CD4-positive, alpha-beta T cell treated with Interleukin-15 for 4 hours (primary cell): ENCODE measurements at regions not wholly inside any gene's neighbourhood (a gene's known extent, or its start where the extent isn't known, plus 50 kb on each side); places are given as distances from the start of the nearest gene placed in this dataset.

Experiments used
- DNase-seq: peaks from one replicate; pipeline ENCODE4 v3.0.0-alpha.2; 2020; ENCODE audit warnings: low spot score

DNA sequence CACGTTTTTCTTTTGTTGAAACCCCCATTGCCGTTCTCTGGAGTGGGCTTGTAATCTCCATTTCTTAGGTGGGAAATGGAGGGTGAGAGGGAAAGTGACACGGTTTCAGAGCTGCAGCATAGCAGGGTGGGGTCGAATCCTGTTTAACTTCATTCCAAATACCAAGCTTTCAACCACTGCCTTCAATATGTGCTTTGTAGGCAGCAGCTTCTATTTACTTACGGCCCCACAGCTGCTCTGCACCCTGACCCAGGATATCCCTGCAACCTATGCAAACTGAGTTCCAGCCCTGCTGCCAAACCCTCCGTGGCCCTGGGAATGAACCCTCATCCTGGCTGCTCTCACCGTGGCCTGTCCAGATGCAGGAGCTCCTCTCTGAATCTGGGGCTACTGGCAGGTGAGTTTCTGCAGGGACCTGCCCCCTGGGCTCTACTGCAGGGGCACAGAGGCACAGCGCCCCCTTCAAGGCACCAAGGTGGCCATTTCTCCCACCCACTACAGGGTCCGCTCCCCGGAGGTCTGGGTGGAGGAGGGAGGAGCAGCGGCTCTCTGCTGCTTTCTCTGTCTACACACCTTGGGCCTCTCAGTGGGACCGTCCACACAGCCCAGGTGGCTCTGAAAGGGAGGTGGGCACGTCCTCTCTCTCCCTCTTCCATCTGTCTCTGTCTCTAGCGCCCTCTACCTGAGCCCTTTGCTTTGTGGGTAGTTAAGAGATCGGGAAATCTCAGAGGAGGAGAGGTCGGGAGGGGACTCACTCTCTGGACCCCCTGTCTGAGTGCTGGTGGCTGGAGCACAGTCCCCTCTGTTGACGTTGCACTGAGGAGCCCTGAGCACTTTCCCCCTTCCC is 279.1 kb downstream of the BRD1 start:
- no peak for DNase-seq

DNA sequence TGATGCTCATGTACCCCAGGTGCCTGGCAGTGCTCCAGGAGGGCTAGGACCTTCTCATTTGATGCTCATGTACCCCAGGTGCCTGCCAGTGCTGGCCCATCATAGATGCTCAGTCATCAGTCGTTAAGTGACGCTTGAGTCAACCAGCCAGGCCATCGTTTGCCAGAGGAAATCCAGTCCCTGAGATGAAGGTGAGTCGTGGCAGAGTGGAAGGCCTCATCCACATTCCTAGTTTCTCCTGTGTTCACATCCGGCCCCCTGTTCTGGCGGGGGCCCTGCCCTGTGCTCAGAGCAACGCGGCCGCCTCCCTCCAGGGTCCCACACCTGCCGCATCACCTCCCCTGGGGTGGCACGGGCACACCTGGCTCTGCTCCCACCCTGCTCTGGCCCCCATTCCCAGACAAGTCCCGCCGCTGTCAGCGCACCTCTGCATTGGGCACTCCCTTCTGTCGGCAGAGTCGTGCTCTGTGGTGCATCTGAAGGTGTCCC is 279.9 kb downstream of the BRD1 start:
- no peak for DNase-seq

DNA sequence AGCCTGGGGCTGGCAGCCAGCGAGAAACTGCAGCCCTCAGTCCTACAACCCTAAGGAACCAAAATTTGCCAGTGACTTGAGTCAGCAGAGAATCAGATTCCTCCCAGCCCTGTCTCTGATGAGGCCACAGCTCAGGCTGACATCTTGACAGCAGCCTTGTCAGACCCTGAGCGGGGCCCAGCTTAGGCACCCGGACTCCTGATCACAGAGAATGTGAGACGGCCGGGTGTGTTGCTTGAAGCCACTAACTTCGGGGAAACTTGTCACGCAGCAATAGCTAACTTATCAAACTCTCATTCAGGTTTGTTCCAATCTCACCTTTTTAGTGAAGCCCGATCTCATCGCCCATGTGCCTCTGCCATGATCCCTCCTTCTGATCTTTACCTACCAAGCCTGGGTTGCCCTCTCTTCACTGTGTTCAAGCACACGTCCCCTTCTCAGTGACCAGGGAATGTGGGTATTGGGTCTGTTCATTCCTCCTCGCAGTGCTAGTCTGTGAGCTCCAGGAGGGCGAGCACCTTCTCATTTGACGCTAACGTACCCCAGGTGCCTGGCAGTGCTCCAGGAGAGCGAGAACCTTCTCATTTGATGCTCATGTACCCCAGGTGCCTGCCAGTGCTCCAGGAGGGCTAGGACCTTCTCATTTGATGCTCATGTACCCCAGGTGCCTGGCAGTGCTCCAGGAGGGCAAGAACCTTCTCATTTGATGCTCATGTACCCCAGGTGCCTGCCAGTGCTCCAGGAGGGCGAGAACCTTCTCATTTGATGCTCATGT is 280.7 kb downstream of the BRD1 start:
- no peak for DNase-seq

DNA sequence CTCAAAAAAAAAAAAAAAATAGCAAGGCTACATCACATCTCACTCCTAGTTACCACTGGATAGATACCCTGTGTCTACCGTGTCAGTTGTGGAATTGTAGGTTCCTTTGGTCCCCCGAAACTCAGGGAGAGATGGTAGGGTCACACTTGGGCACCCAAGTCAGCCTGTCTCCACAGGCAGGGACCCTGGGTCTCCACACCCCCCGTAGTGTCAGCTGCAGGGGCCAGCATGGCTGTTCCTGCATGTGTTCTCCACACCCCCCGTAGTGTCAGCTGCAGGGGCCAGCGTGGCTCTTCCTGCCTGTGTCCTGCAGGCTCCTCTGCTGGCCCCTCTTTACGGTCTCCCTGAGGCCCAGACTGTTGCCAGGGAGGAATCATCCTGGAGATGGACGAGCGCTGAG is 282.1 kb downstream of the BRD1 start:
- DNase-seq, result no peak

DNA sequence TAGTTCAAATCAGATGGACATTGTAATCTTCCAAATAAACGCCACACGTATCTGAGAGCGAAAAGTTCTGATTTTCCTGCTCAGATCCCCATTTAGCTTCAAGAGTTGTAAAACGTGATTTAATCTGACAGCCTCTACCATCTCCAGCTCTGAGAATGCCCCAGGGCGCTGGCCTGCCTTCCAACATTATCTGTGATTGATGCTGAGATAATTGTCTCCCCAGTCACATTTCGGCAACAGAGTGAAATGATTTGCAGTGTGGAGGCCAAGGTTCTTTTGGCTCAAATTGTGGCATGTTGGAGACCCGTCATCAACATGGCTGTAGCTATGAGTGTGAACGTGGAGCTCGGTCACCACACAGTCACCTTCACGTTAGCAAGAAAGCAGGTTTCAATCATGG is 283.4 kb downstream of the BRD1 start:
- no peak for DNase-seq

DNA sequence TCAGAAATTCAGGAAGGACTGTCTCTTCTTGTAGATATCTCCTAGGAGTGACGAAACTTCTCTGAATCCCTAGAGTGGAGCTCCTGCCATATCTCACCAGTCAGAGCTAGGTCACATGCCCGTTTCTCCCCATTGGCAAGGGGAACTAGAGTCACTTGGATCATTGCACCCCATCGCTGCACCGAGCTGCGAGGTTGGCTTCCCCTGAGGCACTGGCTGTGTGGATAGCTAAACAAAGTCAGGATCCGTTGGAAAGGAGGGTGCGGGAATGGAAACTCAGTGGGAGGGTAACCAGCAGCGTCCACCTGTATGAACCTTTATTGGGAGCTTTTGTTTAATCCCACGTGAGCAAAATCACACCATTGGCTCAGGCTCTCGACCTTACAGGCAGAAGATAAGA is 283.8 kb downstream of the BRD1 start:
- no peak for DNase-seq

DNA sequence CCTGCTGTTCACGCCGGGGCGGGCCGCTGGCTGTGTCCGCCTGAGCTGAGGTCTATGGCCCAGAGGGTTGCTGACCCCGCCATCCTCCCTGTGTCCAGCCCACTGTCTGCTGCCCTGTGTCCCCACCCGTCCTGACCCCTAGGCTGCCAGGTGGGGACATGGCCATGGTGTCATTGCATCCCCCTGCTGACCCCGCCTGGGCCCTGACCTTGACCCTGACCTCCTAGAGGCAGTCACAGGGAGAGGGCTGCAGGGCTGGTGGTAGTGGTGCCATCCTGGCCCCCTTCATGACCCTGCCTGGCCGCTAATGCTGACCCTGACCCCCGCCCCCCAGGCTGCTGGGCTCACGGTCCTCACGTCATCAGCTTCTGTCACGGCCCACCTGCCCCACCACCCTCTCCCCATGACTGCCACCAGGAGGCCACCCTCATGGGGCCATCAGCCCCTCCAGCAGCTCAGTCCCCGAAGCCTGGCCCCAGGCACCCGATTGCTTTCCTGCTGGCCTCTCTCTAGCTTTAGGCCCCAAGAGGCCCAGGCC is 285.9 kb downstream of the BRD1 start:
- no peak for DNase-seq

DNA sequence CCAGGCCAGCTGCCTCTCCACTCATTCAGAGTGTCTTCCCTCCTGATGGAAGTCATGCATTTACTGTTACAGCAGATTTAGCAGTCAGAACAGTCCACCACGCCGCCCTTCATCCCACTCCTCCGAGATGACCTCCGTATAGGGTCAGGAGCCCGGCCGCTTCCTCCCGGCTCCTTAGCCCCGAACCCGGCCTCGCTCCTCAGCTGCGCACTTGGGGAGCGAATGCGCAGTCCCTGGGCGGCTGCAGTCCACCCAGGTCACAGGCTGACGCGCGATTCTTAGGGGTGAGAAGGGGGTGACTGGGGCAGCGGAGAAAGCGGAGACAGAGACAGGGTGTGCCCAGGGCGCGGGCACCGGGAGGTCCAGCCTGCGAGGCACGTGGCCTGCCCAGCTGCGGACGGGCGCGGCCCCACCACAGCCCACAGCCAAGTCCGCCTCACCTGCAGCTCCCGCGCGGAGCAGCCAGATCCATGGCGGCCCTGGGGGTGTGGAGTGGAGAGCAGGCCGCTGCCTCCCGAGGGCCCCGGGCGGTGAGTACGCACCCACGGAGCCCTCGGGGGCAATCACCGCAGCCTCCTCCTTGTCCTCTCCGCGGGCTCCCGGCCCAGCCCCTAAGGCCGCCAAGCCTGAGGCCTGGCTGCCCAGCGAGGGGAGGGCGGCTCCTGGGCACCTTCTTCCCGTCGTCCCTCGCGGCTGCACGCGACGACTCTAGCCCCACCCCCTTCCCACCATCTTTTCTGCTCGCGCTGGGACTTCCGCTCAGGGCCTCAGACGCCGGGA is 286.6 kb downstream of the BRD1 start:
- no peak for DNase-seq

DNA sequence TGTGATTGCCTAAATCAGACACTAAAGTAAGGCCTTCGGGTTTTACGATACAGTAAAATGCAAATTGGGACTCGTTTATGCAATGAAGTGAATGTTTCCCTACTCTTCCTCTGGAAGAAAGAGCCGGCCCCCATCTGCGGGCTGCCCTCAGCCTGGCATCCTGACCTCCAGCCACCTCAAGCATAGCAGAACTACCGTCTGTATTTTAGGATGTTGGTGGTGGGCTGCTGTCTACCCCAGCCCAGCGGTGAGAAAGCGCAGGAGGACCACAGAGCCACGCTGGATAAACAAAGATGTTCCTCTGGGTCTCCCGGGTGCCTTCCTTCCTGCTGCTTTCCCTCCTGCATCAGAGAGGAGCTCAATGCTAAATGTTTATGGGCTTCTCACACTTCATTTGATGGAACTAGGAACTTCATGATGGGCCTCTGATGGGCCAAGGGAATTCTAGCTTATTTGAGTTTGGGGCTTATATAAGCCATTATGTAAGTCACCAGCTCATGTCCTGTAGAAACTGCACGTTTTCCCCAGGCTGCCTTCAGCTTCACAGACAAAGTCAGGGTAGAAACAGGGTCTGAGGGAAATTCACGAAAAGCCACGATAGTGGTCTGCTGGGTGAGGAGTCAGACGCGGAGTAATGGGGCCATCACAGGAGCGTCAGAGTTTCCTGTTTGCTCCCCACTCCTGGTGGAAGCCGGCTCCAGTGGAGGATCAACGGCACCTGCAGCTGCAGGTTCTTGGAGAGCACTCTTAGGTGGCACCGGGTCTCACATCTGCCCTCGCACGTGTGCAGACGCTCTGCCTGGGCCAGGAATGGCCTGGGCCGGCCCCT is 287.4 kb downstream of the BRD1 start:
- DNase-seq, result no peak

DNA sequence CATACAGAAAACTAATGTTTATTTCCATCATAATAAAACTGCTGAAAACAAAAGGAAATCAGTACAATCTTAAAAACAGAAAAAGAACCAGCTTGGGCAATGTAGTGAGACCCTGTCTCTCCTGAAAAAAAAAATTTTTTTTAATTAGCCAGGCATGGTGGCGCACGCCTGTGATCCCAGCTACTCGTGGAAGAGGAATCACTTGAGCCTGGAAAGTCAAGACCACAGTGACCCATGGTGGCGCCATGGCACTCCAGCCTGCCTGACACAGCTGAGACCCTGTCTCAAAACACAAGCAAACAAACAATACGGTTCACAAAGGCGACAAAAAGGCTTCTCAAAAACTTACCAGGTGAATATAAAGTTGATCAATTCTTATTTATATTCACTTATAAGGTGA is 289.7 kb downstream of the BRD1 start:
- no peak for DNase-seq

DNA sequence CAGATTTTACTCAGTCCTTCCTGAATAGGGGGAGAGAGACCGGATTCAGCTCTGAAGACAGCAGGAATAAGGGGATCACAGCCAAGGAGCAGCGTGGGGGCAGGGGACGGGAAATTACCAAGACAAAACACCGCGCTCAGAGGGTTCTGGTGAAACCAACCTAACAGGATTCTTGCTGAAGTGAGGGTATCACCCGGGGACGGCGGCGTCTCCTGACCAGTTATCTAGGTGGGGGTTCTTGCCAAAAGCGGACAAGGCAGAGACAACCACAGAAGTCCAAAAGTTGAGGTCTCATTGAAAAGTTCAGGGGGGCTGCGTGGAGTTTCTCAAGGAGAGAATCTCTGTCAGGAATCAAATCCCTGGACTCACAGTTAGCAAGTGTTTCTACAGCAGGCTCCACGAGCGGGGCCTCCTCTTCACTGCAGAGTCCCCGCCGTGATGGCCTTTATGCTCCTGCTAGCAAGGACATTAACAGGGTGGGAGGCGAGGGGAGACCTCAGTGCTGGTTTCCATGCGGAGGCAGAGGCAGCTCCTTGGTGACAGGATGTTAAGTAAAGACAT is 291.0 kb downstream of the BRD1 start:
- no peak for DNase-seq

DNA sequence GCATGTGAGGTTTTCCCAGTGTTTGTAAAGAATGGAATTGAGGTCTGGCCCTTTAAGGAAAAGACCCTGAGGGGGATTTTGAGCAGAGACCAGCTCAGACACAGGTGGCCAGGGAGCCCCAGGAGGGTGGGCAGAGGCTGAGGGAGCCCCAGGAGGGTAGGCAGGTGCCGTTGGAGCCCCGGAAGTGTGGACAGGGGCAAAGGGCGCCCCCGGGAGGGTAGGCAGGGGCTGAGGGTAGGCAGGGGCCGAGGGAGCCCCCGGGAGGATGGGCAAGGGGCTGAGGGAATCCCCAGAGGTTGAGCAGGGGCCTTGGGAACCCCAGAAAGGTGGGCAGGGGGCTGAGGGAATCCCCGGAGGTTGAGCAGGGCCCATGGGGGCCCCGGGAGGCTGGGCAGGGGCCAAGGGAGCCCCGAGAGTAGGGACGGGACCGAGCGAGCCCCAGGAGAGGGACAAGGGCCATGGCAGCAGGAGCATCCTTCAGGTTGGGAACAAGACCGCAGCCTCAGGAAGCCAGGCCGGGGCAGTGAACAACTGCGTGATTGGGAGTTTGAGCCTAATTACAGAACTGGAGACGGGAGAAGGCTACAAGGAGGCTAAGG is 292.0 kb downstream of the BRD1 start:
- no peak for DNase-seq

DNA sequence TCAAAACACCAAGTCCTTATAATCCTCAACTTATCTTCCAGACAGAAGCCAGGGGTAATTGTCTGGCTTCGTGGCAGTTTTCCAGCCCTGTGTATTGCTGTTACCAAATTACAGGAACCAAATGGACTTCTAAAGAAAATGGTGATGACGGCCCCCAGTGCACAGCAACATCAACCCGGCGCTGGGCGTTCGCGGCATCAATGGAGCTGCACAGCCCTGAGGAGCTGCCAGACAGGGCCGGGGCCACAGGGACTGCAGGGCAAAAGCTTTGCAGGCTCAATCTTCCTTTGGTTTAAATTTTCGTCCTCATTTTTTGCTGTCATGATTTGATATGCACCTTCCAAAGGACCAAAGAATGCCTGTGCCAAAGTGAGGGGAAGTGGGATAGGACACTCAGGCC is 292.5 kb downstream of the BRD1 start:
- no peak for DNase-seq

DNA sequence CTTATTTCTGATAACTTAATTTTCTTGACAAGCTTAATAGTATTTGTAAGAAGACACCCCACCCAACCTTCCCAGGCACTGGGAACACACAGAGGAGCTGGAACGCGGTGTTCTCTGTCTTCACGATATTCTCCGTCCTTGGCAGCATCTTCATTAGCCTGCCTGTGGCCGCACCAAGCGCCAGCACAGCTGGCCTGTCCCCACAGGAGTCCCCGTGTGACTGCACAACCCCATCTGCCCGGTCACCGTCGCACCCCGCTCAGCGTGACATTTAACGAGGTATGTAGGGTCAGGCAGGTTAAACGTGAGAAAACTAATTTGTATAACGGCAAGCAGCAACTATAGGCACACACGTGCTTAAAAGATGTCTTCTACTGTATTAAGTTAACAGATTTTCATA is 293.3 kb downstream of the BRD1 start:
- DNase-seq, result no peak

DNA sequence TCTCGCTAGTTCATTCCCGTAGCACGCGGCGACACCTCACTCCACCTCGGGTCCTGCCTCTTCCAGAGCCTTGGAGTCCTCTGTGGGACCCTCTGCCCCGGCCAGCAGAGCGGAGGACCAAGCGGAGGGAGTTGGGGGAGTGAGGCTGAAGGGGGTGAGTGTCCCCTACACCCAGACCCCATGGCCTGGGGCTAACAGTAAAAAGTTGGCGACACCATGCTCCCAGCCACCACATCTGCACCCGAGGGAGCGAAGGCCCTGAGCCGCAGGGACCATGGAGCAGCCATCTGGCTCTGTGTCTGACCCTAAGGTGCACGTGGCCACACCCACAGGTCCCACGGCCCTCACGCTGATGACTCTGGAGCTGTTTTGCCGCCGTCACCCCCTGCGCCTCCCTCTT is 293.8 kb downstream of the BRD1 start:
- DNase-seq, result no peak

DNA sequence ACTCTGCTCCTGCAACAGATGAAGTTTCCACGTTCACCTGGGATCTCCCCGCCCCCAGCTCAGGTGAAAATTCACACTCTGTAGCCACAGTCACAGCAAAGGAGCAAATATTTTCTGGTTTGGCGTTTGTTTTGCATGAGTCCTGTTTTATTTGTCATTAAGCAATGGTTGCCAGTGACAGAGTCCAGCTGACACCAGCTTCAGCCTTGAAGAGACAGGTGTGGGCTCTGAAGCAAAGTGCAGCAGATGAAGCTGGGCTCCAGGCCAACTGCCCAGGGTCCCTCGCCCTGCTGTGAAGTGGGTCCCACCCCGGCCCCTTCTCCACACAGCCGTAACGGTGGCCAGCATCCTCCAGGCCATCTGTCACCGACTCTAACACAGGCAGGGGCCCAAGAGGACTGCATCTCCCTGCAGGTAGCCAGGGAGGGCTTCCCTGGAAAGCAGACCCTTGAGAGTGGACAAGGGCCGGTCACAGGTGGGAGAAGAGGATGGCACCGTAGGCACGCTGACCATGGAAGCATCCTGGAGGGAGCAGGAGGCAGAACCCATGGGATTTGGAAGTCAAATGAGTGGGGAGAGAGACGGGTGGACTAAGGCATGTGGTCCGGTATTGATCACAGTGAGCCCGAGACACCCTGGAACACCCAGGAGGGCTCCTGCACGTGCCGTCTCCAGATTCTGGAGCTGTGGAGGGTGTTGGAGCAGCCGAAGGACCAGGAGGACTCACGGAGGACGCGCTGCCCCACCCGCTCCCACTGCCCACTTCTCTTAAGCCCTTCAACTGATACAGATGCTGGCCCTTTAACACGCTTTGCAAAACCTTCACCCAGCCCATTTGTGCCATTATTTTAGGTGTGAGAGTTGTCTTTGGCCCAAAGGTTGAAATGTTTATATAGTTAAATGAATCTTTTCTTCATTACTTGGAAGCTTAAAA is 294.5 kb downstream of the BRD1 start:
- DNase-seq, result no peak

DNA sequence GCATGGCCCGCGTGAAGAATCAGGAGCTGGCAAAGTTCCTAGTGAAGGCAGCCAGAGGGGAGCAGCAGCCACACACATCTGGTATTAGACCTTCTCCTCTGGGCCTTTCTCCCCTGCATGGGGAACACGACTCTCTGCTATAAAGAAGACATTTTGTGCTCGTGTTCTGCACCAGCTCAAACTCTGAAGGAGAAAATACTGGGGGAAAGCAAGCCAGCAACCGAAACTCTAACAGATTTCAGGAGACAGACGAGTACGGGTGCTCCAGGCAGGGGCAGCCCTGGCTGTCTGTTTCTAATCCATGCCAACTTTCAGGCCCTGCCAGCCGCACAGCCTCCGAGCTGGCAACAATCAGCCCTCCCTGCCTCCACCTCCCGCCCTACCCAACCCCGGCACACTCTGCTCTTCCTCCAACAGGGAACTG is 296.3 kb downstream of the BRD1 start:
- DNase-seq, result no peak

DNA sequence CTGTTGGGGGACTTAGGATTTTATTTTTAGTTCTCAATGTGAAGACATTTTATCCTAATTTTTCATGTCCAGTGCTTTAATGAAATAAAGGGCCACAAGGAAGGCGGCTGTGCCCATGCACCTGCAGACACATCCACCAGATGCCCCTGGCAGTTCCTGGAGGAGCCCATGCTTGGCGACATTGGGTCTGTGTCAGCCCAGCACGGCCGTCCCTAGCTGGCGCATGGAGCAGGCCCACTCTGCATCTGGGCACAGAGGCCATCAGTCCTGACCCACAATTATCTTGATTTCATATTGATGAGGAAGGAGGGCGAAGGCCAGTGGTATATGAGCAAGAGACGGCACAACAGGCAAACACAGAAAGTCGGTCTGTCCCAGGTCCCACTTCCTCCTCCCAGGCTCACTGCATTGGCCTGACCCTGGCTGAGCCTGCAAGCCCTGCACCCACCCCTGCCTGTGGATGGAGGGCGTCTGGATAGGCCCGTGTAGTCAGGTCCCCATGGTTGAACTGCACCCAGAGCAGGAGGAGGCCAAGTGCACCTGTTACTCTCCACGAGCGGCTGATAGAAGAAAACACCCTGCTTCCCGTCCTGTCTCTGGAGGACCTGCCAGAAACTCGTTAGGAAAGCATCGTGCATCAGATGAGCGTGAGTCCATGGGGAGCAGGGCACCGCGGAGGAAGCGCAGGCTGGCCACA is 296.9 kb downstream of the BRD1 start:
- DNase-seq, result no peak

DNA sequence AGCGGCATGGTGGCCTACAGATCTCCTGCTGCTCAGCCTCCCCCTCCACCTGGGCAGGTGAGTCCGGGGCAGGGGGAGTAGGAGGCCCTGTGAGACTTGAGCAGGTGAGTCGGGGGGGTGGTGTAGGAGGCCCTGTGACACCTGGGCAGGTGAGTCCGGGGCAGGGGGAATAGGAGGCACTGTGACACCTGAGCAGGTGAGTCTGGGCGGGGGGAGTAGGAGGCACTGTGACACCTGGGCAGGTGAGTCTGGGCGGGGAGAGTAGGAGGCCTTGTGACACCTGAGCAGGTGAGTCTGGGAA is 299.3 kb downstream of the BRD1 start:
- no peak for DNase-seq
